Activated B cell treated with CpG ODN at 0.5 μM for 24 hours (primary cell): ENCODE measurements at regions not wholly inside any gene's neighbourhood (a gene's known extent, or its start where the extent isn't known, plus 50 kb on each side); places are given as distances from the start of the nearest gene placed in this dataset.

Experiments
- ATAC-seq: fragments of 200-7000 bp; cut with Tn5 transposase; one replicate; pipeline ENCODE4 v1.10.0; 2021; ENCODE audit warnings: low read depth, mild to moderate bottlenecking, moderate library complexity
- CTCF ChIA-PET: fragments of 350-600 bp; sonication (Branson Sonifier 250); formaldehyde crosslinking; loops from one replicate; lab custom pipeline; 2021; ENCODE audit warnings: antibody characterized with exemption; lab: Charles Lee
- POLR2A ChIA-PET: fragments of 350-600 bp; sonication (Branson Sonifier 250); formaldehyde crosslinking; loops from one replicate; lab custom pipeline; 2021; ENCODE audit warnings: antibody characterized with exemption; lab: Charles Lee
- DNase-seq: peaks from one replicate; pipeline ENCODE4 v3.0.0; 2022
- H3K27ac Mint-ChIP-seq: one replicate; pipeline ENCODE4 v1.8.0; 2020; ENCODE audit warnings: mixed read lengths
- H3K27me3 Mint-ChIP-seq: one replicate; pipeline ENCODE4 v1.8.0; 2021; ENCODE audit warnings: mixed read lengths
- H3K36me3 Mint-ChIP-seq: one replicate; pipeline ENCODE4 v1.8.0; 2021; ENCODE audit warnings: low read depth, mixed read lengths
- H3K4me1 Mint-ChIP-seq: one replicate; pipeline ENCODE4 v1.8.0; 2021; ENCODE audit warnings: mixed read lengths
- H3K4me3 Mint-ChIP-seq: one replicate; pipeline ENCODE4 v1.8.0; 2020; ENCODE audit warnings: mild to moderate bottlenecking, mixed read lengths
- H3K9me3 Mint-ChIP-seq: one replicate; pipeline ENCODE4 v1.8.0; 2020; ENCODE audit warnings: mixed read lengths
- CTCF ChIP-seq: fragments of 200-600 bp; IDR thresholded peaks from one replicate; pipeline ENCODE4 v1.8.0; 2022; ENCODE audit warnings: antibody characterized with exemption, mild to moderate bottlenecking
- intact Hi-C: fragments of 100-400 bp; cut with micrococcal nuclease; formaldehyde crosslinking; loops from one replicate; pipeline ENCODE4 v1.15.1; 2024

- ChIA-PET POLR2A (no interaction called here), CTCF (no interaction called here)
- no peaks in the 10 kb centered on the region for H3K4me1 Mint-ChIP-seq
- peaks cover 5% of the 10 kb centered on the region for H3K27me3 Mint-ChIP-seq
- no peak overlapping the region for H3K4me3 Mint-ChIP-seq
- no peak for TF ChIP-seq CTCF
- no peaks in the 10 kb centered on the region for H3K9me3 Mint-ChIP-seq
- no peak for ATAC-seq
- DNase-seq = no peak
- H3K27ac Mint-ChIP-seq = no peak overlapping the region
- H3K36me3 Mint-ChIP-seq = no peaks in the 10 kb centered on the region
- intact Hi-C loops = no loop called here
Observed at GRCh38 chr1:232259333-232259732, 370.6 kb downstream of the SIPA1L2 start.

- ChIA-PET POLR2A (no interaction called here), CTCF (no interaction called here)
- Mint-ChIP-seq H3K27ac (no peak overlapping the region), H3K36me3 (no peaks in the 10 kb centered on the region), H3K4me3 (no peak overlapping the region), H3K27me3 (peaks cover 6% of the 10 kb centered on the region), H3K9me3 (no peaks in the 10 kb centered on the region), H3K4me1 (no peaks in the 10 kb centered on the region)
- TF ChIP-seq CTCF = no peak
- ATAC-seq (no peak), DNase-seq (no peak)
- intact Hi-C loops = no loop called here
Observed at GRCh38 chr1:232252546-232253118, 377.3 kb downstream of the SIPA1L2 start.

- ATAC-seq = no peak
- no peak for DNase-seq
- H3K4me1 Mint-ChIP-seq = no peaks in the 10 kb centered on the region
- ChIA-PET CTCF (no interaction called here), POLR2A (no interaction called here)
- no peaks in the 10 kb centered on the region for H3K9me3 Mint-ChIP-seq
- peaks cover 6% of the 10 kb centered on the region for H3K27me3 Mint-ChIP-seq
- H3K27ac Mint-ChIP-seq = no peak overlapping the region
- no peaks in the 10 kb centered on the region for H3K36me3 Mint-ChIP-seq
- intact Hi-C loops = no loop called here
- H3K4me3 Mint-ChIP-seq = no peak overlapping the region
- TF ChIP-seq CTCF = no peak
Observed at GRCh38 chr1:232250838-232251237, 379.1 kb downstream of the SIPA1L2 start.

- intact Hi-C loops = no loop called here
- no peak overlapping the region for H3K4me3 Mint-ChIP-seq
- no peak overlapping the region for H3K27ac Mint-ChIP-seq
- CTCF ChIA-PET = no interaction called here
- DNase-seq (no peak), ATAC-seq (no peak)
- POLR2A ChIA-PET = no interaction called here
- no peaks in the 10 kb centered on the region for H3K4me1 Mint-ChIP-seq
- no peak for TF ChIP-seq CTCF
- H3K36me3 Mint-ChIP-seq = no peaks in the 10 kb centered on the region
- H3K9me3 Mint-ChIP-seq = no peaks in the 10 kb centered on the region
- peaks cover 6% of the 10 kb centered on the region for H3K27me3 Mint-ChIP-seq
Observed at GRCh38 chr1:232249861-232250777, 379.8 kb downstream of the SIPA1L2 start.

- DNase-seq = no peak
- Mint-ChIP-seq H3K27ac (no peak overlapping the region), H3K4me1 (no peaks in the 10 kb centered on the region), H3K27me3 (peaks cover 6% of the 10 kb centered on the region), H3K36me3 (no peaks in the 10 kb centered on the region), H3K4me3 (no peak overlapping the region), H3K9me3 (no peaks in the 10 kb centered on the region)
- POLR2A ChIA-PET = no interaction called here
- CTCF ChIA-PET = no interaction called here
- no peak for ATAC-seq
- intact Hi-C loops = no loop called here
- no peak for TF ChIP-seq CTCF
Observed at GRCh38 chr1:232249339-232249738, 380.6 kb downstream of the SIPA1L2 start.
